Liver (tissue), 8 donors: ENCODE measurements at regions not wholly inside any gene's neighbourhood (a gene's known extent, or its start where the extent isn't known, plus 50 kb on each side); places are given as distances from the start of the nearest gene placed in this dataset.
A peak's percentile ranks its signal among the peaks of the same experiment; 100 is the strongest.
"Not testable (repeated sequence)": the region's sequence is repeated elsewhere in the genome, so short reads cannot be mapped to it uniquely, and the experiment has no call there.

Experiments used
- DNase-seq: peaks from one replicate; pipeline ENCODE4 v3.0.0-alpha.2; 2017; ENCODE audit warnings: low spot score
- H3K27ac ChIP-seq, 2 donors: one replicate each; pipeline ENCODE4 v1.7.0; 2013; ENCODE audit warnings: inconsistent platforms in 2 of 2, low read length in 2 of 2, control low read depth in 1 of 2, low read depth in 1 of 2, mild to moderate bottlenecking in 1 of 2
- H3K27me3 ChIP-seq, 4 donors: one replicate each; pipeline versions ENCODE4 v1.6.1 to v1.7.0; 2013; ENCODE audit warnings: low read length in 3 of 4, inconsistent platforms in 1 of 4, mild to moderate bottlenecking in 1 of 4, moderate library complexity in 1 of 4; ENCODE audit not compliant: control insufficient read depth in 4 of 4, insufficient read depth in 4 of 4
- H3K36me3 ChIP-seq, 4 donors: one replicate each; pipeline versions ENCODE4 v1.6.1 to v1.7.0; 2013; ENCODE audit warnings: low read length in 3 of 4, mild to moderate bottlenecking in 3 of 4, low read depth in 1 of 4, moderate library complexity in 1 of 4; ENCODE audit not compliant: control insufficient read depth in 4 of 4, insufficient read depth in 3 of 4
- H3K4me1 ChIP-seq, 4 donors: one replicate each; pipeline versions ENCODE4 v1.6.1 to v1.7.0; 2013; ENCODE audit warnings: low read length in 3 of 4, mild to moderate bottlenecking in 3 of 4, moderate library complexity in 1 of 4; ENCODE audit not compliant: control insufficient read depth in 4 of 4, insufficient read depth in 4 of 4
- H3K4me3 ChIP-seq, 3 donors: one replicate each; pipeline versions ENCODE4 v1.6.1 to v1.7.0; 2013; ENCODE audit warnings: low read length in 3 of 3, control low read depth in 1 of 3, low read depth in 1 of 3, mild to moderate bottlenecking in 1 of 3
- H3K9ac ChIP-seq, 2 donors: one replicate each; pipeline ENCODE4 v1.7.0; 2013; ENCODE audit warnings: low read length in 2 of 2, mild to moderate bottlenecking in 2 of 2, moderate library complexity in 2 of 2, control low read depth in 1 of 2, low read depth in 1 of 2
- H3K9me3 ChIP-seq, 4 donors: one replicate each; pipeline versions ENCODE4 v1.6.1 to v1.7.0; 2013; ENCODE audit warnings: low read length in 3 of 4; ENCODE audit not compliant: control insufficient read depth in 4 of 4
- CTCF ChIP-seq: fragments of 150-350 bp; IDR thresholded peaks from 2 replicates; pipeline ENCODE4 v1.5.1; 2017; ENCODE audit warnings: improper control_type of control experiment, low read depth, low read length; ENCODE audit not compliant: missing input control
- RAD21 ChIP-seq, 2 donors: IDR thresholded peaks; 2 replicates each; pipeline ENCODE4 v1.6.1; 2016; ENCODE audit warnings: antibody characterized with exemption in 2 of 2, mild to moderate bottlenecking in 2 of 2
- WGBS: extraction: QIAGEN DNeasy Blood & Tissue Kit; methylation state at CpG from one replicate; pipeline ENCODE4 v1.1.7; 2013; 5-methylcytosine and 5-hydroxymethylcytosine counted together
- donor health status: healthy.
- donor health status: healthy.
- donor health status: healthy.
- donor health status: healthy.
- donor health status: healthy.

DNA sequence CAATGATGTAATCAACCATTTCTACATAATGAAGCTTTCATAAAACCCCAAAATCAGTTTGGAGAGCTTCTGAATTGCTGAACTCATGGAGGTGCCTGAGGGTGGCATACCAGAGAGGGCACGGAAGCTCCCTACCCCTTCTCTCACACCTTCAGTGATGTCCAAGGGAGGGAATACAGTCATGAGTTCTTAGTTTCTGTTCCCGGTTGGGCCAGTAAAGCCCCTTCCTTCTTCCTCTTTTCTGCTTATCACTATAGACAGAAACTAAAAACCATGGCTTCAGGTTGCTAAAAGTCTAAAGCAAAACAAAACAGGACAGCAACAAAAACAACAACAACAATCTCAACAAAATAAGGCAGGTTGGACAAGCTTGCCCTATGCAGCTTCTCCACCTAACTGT lies 260.0 kb downstream of the SPATA31A6 start:
- not testable (repeated sequence) for H3K36me3 ChIP-seq, H3K9me3 ChIP-seq, H3K4me3 ChIP-seq, DNase-seq, H3K9ac ChIP-seq, H3K27ac ChIP-seq, H3K4me1 ChIP-seq, H3K27me3 ChIP-seq
- 54% methylated on average over 2 of the region's 2 CpGs for WGBS

DNA sequence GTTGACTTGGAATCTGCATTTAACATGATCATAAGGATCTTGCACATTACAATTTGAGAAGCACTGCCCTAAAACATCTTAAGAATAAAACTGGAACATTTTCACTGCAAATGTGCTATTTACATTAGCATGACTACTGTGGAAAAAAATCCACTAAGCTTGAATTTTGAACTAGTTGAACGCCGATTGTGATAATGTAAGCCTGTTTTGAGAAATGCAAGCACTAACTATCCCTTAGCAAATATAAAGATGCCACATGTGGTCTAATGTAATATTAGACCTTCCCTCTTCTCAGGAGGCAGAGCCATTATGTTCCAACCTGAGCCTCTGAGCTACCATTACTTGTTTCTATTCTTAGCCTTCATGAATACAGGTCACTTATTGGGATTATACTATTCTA lies 278.0 kb downstream of the SPATA31A6 start:
- not testable (repeated sequence) for H3K27ac ChIP-seq, H3K4me3 ChIP-seq, H3K27me3 ChIP-seq, H3K9me3 ChIP-seq, H3K9ac ChIP-seq, H3K36me3 ChIP-seq, H3K4me1 ChIP-seq, DNase-seq
- 80% methylated on average over 2 of the region's 2 CpGs for whole genome bisulfite sequencing

GRCh38 chr9:42461863-42462262 lies 278.4 kb downstream of the SPATA31A6 start:
- H3K9ac ChIP-seq, H3K27ac ChIP-seq, H3K4me3 ChIP-seq, H3K9me3 ChIP-seq, H3K4me1 ChIP-seq, DNase-seq, H3K36me3 ChIP-seq, H3K27me3 ChIP-seq: not testable (repeated sequence)
- WGBS = 29% methylated on average over 1 of the region's 1 CpG

- not testable (repeated sequence) for H3K9me3 ChIP-seq, H3K4me1 ChIP-seq, H3K36me3 ChIP-seq, H3K4me3 ChIP-seq, H3K9ac ChIP-seq, H3K27me3 ChIP-seq, H3K27ac ChIP-seq, DNase-seq
- WGBS = 73% methylated on average over 3 of the region's 3 CpGs
Measured at GRCh38 chr9:42463981-42464380, 280.5 kb downstream of the SPATA31A6 start.

GRCh38 chr9:42470577-42470976 lies 287.1 kb downstream of the SPATA31A6 start:
- not testable (repeated sequence) for H3K27ac ChIP-seq, H3K36me3 ChIP-seq, H3K9ac ChIP-seq, DNase-seq, H3K4me1 ChIP-seq, H3K27me3 ChIP-seq, H3K4me3 ChIP-seq, H3K9me3 ChIP-seq
- TF ChIP-seq CTCF (peak; percentile 49), RAD21 (IDR thresholded peaks at IDR 0.05) (peak; percentile 40 to 42)
- 37% methylated on average over 3 of the region's 3 CpGs for WGBS

- H3K4me1 ChIP-seq, H3K27me3 ChIP-seq, H3K36me3 ChIP-seq, H3K9ac ChIP-seq, H3K9me3 ChIP-seq, DNase-seq, H3K27ac ChIP-seq, H3K4me3 ChIP-seq: not testable (repeated sequence)
- whole genome bisulfite sequencing = 50% methylated on average over 1 of the region's 2 CpGs
Measured at GRCh38 chr9:42490989-42491388, 307.5 kb downstream of the SPATA31A6 start.

DNA sequence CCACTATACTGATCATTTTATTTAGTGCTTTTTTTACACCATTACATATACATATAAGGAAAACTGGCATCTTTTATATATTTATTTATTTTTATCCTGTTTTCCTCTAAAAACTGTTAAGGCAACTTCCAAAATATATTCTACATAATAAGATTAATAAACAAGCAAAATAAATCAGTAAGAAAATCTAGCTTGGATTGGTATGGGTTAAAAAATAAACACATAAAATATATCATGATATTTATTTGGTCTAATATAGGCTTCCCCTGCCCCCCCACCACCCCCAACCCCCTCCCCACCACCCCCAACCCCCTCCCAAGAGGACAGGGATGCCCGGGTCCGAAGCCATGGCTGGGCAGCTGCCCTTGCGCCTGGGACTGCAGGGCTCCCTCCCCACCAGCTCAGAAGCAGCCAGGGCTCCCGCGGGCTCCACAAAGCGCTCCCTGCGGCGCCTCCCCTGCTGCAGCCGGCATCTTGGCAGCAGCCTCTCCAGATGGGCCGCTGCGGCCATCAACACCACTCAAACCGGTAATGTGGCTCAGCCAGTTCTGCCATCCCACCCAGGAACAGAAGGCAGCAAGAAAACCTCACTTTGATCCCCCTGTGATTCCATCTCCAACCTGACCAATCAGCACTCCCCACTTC lies 319.3 kb downstream of the SPATA31A6 start:
- WGBS = 87% methylated on average over 12 of the region's 12 CpGs
- H3K4me1 ChIP-seq, H3K27ac ChIP-seq, DNase-seq, H3K9me3 ChIP-seq, H3K36me3 ChIP-seq, H3K27me3 ChIP-seq, H3K9ac ChIP-seq, H3K4me3 ChIP-seq: not testable (repeated sequence)

DNA sequence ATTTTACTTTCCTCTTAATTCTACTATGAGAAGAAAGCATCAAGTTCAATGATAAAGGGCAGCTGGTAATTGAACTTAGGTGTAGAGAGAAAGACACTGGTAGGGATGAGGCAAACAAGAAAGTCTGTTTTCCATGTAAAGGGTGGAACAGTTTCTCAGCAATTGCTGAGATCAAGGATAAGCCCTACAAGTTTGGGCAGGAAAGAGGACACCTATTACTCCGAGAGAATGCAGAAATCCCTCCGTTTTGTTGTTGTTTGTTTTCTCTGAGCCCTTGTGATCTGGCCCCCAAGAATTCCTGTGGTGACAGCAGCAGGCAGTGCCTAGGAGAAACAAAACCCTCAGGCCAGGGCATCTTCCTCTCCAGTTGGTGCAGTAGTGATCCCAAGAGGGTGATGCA lies 324.7 kb downstream of the SPATA31A6 start:
- H3K4me3 ChIP-seq, H3K36me3 ChIP-seq, H3K27ac ChIP-seq, DNase-seq, H3K9me3 ChIP-seq, H3K4me1 ChIP-seq, H3K27me3 ChIP-seq, H3K9ac ChIP-seq: not testable (repeated sequence)
- WGBS = 15% methylated on average over 2 of the region's 2 CpGs
